HEK293 (cell line): ENCODE measurements at regions not wholly inside any gene's neighbourhood (a gene's known extent, or its start where the extent isn't known, plus 50 kb on each side); places are given as distances from the start of the nearest gene placed in this dataset.

Experiments
- CTCF ChIA-PET: fragments of 350-600 bp; formaldehyde crosslinking; extraction: SDS; loops from one replicate; lab custom pipeline; 2021; ENCODE audit warnings: antibody characterized with exemption; lab: Yijun Ruan, JAX
- POLR2A ChIA-PET: fragments of 300-600 bp; formaldehyde crosslinking; extraction: SDS; loops from one replicate; lab custom pipeline; 2020; ENCODE audit warnings: antibody characterized with exemption, inconsistent platforms; lab: Yijun Ruan, JAX
- H3K27ac ChIP-seq: fragments of 200-500 bp; sonication (Bioruptor generic); 2 replicates; pipeline ENCODE4 v1.5.1; 2014; ENCODE audit warnings: low read depth, low read length, control low read depth, inconsistent platforms; ENCODE audit errors: extremely low read depth
- H3K36me3 ChIP-seq, 2 experiments: fragments of 200-500 bp in 1 of 2; sonication (Bioruptor generic) in 1 of 2; 1 replicate in 1 of 2; 2 replicates in 1 of 2; pipeline ENCODE4 v1.5.1; 2014 to 2017; ENCODE audit warnings: inconsistent platforms in 2 of 2, low read length in 2 of 2; ENCODE audit not compliant: control insufficient read depth in 2 of 2, insufficient read depth in 1 of 2
- H3K4me1 ChIP-seq: fragments of 200-500 bp; sonication (Bioruptor generic); 2 replicates; pipeline ENCODE4 v1.5.1; 2014; ENCODE audit warnings: mild to moderate bottlenecking, low read length, inconsistent platforms; ENCODE audit not compliant: control insufficient read depth, insufficient read depth
- H3K4me3 ChIP-seq: 2 replicates; pipeline ENCODE4 v1.5.1; 2011; ENCODE audit warnings: low read depth, mild to moderate bottlenecking, control low read depth, low read length, moderate library complexity
- H3K9me3 ChIP-seq: fragments of 200-500 bp; sonication (Bioruptor generic); 2 replicates; pipeline ENCODE4 v1.5.1; 2014; ENCODE audit warnings: low read depth, low read length, inconsistent platforms; ENCODE audit not compliant: control insufficient read depth, insufficient read depth
- BCL11B ChIP-seq: fragments of 450-650 bp; formaldehyde crosslinking; IDR thresholded peaks from 2 replicates; pipeline ENCODE4 v1.5.1; 2016; ENCODE audit warnings: low read depth, missing biosample characterization, missing genetic modification characterization
- GLIS2 ChIP-seq: fragments of 450-650 bp; formaldehyde crosslinking; IDR thresholded peaks from 2 replicates; pipeline ENCODE4 v1.5.1; 2016; ENCODE audit warnings: missing biosample characterization, missing genetic modification characterization
- KLF17 ChIP-seq: fragments of 450-650 bp; formaldehyde crosslinking; IDR thresholded peaks from 2 replicates; pipeline ENCODE4 v1.5.1; 2016; ENCODE audit warnings: missing biosample characterization, missing genetic modification characterization
- MYNN ChIP-seq: fragments of 450-650 bp; formaldehyde crosslinking; IDR thresholded peaks from 2 replicates; pipeline ENCODE4 v1.5.1; 2016; ENCODE audit warnings: missing biosample characterization, missing genetic modification characterization, borderline replicate concordance
- TSHZ1 ChIP-seq: fragments of 450-650 bp; formaldehyde crosslinking; IDR thresholded peaks from 2 replicates; pipeline ENCODE4 v1.5.1; 2016; ENCODE audit warnings: missing biosample characterization, missing genetic modification characterization, borderline replicate concordance
- WT1 ChIP-seq: fragments of 450-650 bp; formaldehyde crosslinking; IDR thresholded peaks from 2 replicates; pipeline ENCODE4 v1.5.1; 2016; ENCODE audit warnings: missing biosample characterization, missing genetic modification characterization
- ZBTB11 ChIP-seq: fragments of 450-650 bp; formaldehyde crosslinking; conservative IDR thresholded peaks from 2 replicates; pipeline ENCODE4 v1.5.1; 2016; ENCODE audit warnings: low read depth, missing biosample characterization, missing genetic modification characterization
- ZBTB17 ChIP-seq: fragments of 450-650 bp; formaldehyde crosslinking; IDR thresholded peaks from 2 replicates; pipeline ENCODE4 v1.5.1; 2016; ENCODE audit warnings: missing biosample characterization, missing genetic modification characterization
- ZBTB48 ChIP-seq: fragments of 450-650 bp; formaldehyde crosslinking; IDR thresholded peaks from 2 replicates; pipeline ENCODE4 v1.5.1; 2016; ENCODE audit warnings: missing biosample characterization, missing genetic modification characterization
- ZNF174 ChIP-seq: fragments of 450-650 bp; formaldehyde crosslinking; IDR thresholded peaks from 2 replicates; pipeline ENCODE4 v1.5.0; 2017; ENCODE audit warnings: missing biosample characterization, mild to moderate bottlenecking, missing genetic modification characterization
- ZNF211 ChIP-seq: fragments of 450-650 bp; formaldehyde crosslinking; IDR thresholded peaks from 2 replicates; pipeline ENCODE4 v1.5.1; 2016; ENCODE audit warnings: low read depth, missing biosample characterization, missing genetic modification characterization
- ZNF214 ChIP-seq: fragments of 450-650 bp; formaldehyde crosslinking; IDR thresholded peaks from 2 replicates; pipeline ENCODE4 v1.5.1; 2017; ENCODE audit warnings: missing biosample characterization, mild to moderate bottlenecking, missing genetic modification characterization, borderline replicate concordance
- ZNF37A ChIP-seq: fragments of 450-650 bp; IDR thresholded peaks from 2 replicates; pipeline ENCODE4 v1.5.1; 2018; ENCODE audit warnings: missing biosample characterization, missing genetic modification characterization
- ZNF518A ChIP-seq: fragments of 450-650 bp; formaldehyde crosslinking; conservative IDR thresholded peaks from 2 replicates; pipeline ENCODE4 v1.5.1; 2016; ENCODE audit warnings: low read depth, missing biosample characterization, missing genetic modification characterization
- ZNF600 ChIP-seq: fragments of 450-650 bp; formaldehyde crosslinking; IDR thresholded peaks from 2 replicates; pipeline ENCODE4 v1.5.1; 2016; ENCODE audit warnings: missing biosample characterization, missing genetic modification characterization
- ZNF707 ChIP-seq: fragments of 450-650 bp; formaldehyde crosslinking; IDR thresholded peaks from 2 replicates; pipeline ENCODE4 v1.5.1; 2016; ENCODE audit warnings: missing biosample characterization, missing genetic modification characterization
- ZNF837 ChIP-seq: fragments of 450-650 bp; formaldehyde crosslinking; IDR thresholded peaks from 2 replicates; pipeline ENCODE4 v1.5.1; 2016; ENCODE audit warnings: missing biosample characterization, missing genetic modification characterization

GRCh38 chr2:106649306-106649705 lies 162.1 kb downstream of the CD8B2 start:
- H3K4me1 ChIP-seq, result no peaks in the 10 kb centered on the region
- TF ChIP-seq WT1 (no peak), ZNF518A (tag by site-specific recombination) (no peak), MYNN (tag by site-specific recombination) (no peak), ZBTB48 (tag by site-specific recombination) (no peak), TSHZ1 (tag by site-specific recombination) (no peak), ZBTB11 (no peak), ZNF214 (tag by site-specific recombination) (no peak), ZBTB17 (tag by site-specific recombination) (no peak), ZNF837 (tag by site-specific recombination) (no peak), ZNF600 (tag by site-specific recombination) (no peak)
- no peaks in the 10 kb centered on the region for H3K36me3 ChIP-seq
- no peaks in the 10 kb centered on the region for H3K9me3 ChIP-seq
- no peak overlapping the region for H3K27ac ChIP-seq
- ChIA-PET CTCF (no interaction called here), POLR2A (no interaction called here)
- H3K4me3 ChIP-seq, result no peak overlapping the region

GRCh38 chr2:106653465-106653864 lies 166.3 kb downstream of the CD8B2 start:
- Histone ChIP-seq H3K27ac (no peak overlapping the region), H3K9me3 (no peaks in the 10 kb centered on the region), H3K4me3 (no peak overlapping the region), H3K36me3 (no peaks in the 10 kb centered on the region), H3K4me1 (no peaks in the 10 kb centered on the region)
- POLR2A ChIA-PET, result no interaction called here
- CTCF ChIA-PET, result no interaction called here
- TF ChIP-seq ZNF211 (tag by site-specific recombination) (no peak), ZNF37A (no peak), GLIS2 (no peak), KLF17 (no peak), ZNF707 (no peak), ZNF174 (tag by site-specific recombination) (no peak), BCL11B (tag by site-specific recombination) (no peak)
